RWPE2 (cell line): ENCODE measurements at regions not wholly inside any gene's neighbourhood (a gene's known extent, or its start where the extent isn't known, plus 50 kb on each side); places are given as distances from the start of the nearest gene placed in this dataset.

ENCODE experiments used
- ATAC-seq: fragments of 200-7000 bp; cut with Tn5 transposase; 3 replicates; pipeline ENCODE4 v1.9.1; 2021; ENCODE audit warnings: low read depth
- DNase-seq: peaks from one replicate; pipeline ENCODE4 v3.0.0-alpha.2; 2020; ENCODE audit warnings: low spot score
- H3K27ac ChIP-seq: fragments of 450-650 bp; 2 replicates; pipeline ENCODE4 v1.5.1; 2017; ENCODE audit warnings: mild to moderate bottlenecking; ENCODE audit not compliant: poor library complexity, severe bottlenecking
- H3K27me3 ChIP-seq: fragments of 250-450 bp; sonication (Bioruptor Pico); 2 replicates; pipeline ENCODE4 v1.5.1; 2021; ENCODE audit warnings: mild to moderate bottlenecking, moderate library complexity; ENCODE audit not compliant: insufficient read depth, poor library complexity, severe bottlenecking
- H3K36me3 ChIP-seq: fragments of 250-450 bp; sonication (Bioruptor Pico); 2 replicates; pipeline ENCODE4 v1.5.1; 2020; ENCODE audit warnings: low read depth, mild to moderate bottlenecking, moderate library complexity
- H3K4me1 ChIP-seq: fragments of 250-450 bp; sonication (Bioruptor Pico); 2 replicates; pipeline ENCODE4 v1.5.1; 2021; ENCODE audit warnings: mild to moderate bottlenecking, moderate library complexity; ENCODE audit not compliant: insufficient read depth, poor library complexity, severe bottlenecking
- H3K4me3 ChIP-seq: fragments of 250-450 bp; sonication (Bioruptor Pico); 2 replicates; pipeline ENCODE4 v1.5.1; 2021; ENCODE audit warnings: mild to moderate bottlenecking, moderate library complexity; ENCODE audit not compliant: severe bottlenecking
- H3K9me3 ChIP-seq: fragments of 250-450 bp; sonication (Bioruptor Pico); 2 replicates; pipeline ENCODE4 v1.5.1; 2021; ENCODE audit warnings: mild to moderate bottlenecking, moderate library complexity; ENCODE audit not compliant: severe bottlenecking
- TF ChIP-seq, protein P1 (sequence below): fragments of 450-650 bp; IDR thresholded peaks from one replicate; pipeline ENCODE4 v1.5.1; 2017; ENCODE audit warnings: mild to moderate bottlenecking, moderate library complexity; ENCODE audit not compliant: poor library complexity, severe bottlenecking

DNA sequence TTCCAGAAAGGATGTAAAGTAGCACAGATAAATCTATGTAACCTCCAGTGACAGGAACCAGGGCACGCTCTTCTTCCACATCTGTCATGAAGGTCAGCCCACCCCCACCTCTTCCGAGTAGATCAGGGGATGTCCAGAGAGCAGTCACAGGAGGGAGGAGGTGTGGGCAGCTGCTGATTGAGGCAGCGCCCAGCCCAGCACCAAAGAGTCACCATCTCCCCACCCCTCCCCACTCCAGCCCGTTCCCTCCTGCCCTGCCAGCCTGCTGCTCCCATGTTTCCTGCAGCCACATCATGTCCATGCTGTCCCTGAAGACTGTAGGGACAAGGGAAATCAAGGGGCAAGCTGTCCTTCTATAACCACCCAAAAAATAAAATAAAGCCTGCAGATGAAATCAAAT, 269.8 kb downstream of the BCL11A start:
- DNase-seq (no peak), ATAC-seq (no peak)
- Histone ChIP-seq H3K27me3 (no peaks in the 10 kb centered on the region), H3K9me3 (no peaks in the 10 kb centered on the region), H3K27ac (no peak overlapping the region), H3K4me1 (no peaks in the 10 kb centered on the region), H3K36me3 (no peaks in the 10 kb centered on the region), H3K4me3 (no peak overlapping the region)
- TF ChIP-seq, protein P1, sequence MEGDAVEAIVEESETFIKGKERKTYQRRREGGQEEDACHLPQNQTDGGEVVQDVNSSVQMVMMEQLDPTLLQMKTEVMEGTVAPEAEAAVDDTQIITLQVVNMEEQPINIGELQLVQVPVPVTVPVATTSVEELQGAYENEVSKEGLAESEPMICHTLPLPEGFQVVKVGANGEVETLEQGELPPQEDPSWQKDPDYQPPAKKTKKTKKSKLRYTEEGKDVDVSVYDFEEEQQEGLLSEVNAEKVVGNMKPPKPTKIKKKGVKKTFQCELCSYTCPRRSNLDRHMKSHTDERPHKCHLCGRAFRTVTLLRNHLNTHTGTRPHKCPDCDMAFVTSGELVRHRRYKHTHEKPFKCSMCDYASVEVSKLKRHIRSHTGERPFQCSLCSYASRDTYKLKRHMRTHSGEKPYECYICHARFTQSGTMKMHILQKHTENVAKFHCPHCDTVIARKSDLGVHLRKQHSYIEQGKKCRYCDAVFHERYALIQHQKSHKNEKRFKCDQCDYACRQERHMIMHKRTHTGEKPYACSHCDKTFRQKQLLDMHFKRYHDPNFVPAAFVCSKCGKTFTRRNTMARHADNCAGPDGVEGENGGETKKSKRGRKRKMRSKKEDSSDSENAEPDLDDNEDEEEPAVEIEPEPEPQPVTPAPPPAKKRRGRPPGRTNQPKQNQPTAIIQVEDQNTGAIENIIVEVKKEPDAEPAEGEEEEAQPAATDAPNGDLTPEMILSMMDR = no peak

DNA sequence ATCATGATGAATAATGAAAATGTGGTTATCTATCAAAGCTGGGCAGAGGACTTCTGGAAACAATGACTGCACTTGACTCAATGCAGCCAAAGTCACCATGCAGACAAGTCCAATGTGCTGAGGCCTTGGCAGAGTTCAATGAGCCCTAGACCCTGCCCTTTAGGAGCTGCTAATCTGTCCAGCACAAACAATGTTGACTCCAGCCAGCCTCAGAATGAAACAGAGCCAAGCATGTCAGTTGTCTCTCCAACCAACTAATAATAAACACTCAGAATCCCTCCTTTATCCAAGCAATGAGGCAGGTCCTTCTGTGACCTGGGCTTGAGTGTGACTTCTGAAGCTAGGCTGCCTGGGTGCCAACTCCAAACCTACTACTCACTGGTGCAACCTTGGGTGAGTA, 270.6 kb downstream of the BCL11A start:
- ATAC-seq = no peak
- Histone ChIP-seq H3K4me1 (no peaks in the 10 kb centered on the region), H3K9me3 (no peaks in the 10 kb centered on the region), H3K4me3 (no peak overlapping the region), H3K27ac (no peak overlapping the region), H3K36me3 (no peaks in the 10 kb centered on the region), H3K27me3 (no peaks in the 10 kb centered on the region)
- DNase-seq = no peak
- TF ChIP-seq, protein P1 = no peak

DNA sequence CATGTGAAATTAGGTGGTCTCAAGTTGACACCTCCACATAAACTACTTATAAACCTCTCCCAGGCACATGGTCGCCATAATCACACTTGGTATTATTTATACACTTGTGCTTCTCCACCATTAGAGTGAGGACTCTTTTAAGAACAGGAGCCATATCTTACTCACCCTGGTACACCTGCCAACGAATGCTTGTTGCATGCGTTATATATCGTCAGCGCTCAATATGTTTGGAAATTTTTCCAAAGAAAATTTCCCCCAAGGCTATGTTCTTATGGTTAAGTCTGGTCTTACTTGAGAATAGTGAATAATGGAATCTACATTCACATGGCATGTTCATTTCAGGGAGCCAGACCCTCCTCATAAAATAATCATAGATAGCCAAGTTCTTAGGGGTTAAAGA, 271.7 kb downstream of the BCL11A start:
- no peaks in the 10 kb centered on the region for H3K4me1 ChIP-seq
- DNase-seq (no peak), ATAC-seq (no peak)
- H3K4me3 ChIP-seq = no peak overlapping the region
- no peaks in the 10 kb centered on the region for H3K36me3 ChIP-seq
- no peaks in the 10 kb centered on the region for H3K9me3 ChIP-seq
- no peak overlapping the region for H3K27ac ChIP-seq
- TF ChIP-seq, protein P1 = no peak
- H3K27me3 ChIP-seq = no peaks in the 10 kb centered on the region

DNA sequence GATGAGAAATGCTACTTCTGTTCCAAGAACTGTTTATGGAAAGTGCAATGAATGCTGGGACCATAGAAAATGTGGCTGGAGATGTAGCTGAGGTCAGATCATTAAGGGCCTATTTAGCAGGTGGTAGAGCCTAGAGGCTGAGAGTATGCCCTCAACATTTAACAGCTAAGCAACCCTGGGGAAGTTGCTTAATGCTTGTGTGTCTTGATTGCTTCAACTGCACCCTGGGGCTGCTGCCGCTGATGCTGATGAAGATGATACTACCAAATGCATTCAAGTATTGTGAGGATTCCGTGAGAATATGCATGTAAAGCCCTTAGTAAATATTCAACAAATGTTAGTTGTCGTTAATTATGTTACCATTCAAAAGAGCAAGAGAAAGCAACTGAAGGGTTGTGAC, 273.2 kb downstream of the BCL11A start:
- TF ChIP-seq, protein P1 = no peak

DNA sequence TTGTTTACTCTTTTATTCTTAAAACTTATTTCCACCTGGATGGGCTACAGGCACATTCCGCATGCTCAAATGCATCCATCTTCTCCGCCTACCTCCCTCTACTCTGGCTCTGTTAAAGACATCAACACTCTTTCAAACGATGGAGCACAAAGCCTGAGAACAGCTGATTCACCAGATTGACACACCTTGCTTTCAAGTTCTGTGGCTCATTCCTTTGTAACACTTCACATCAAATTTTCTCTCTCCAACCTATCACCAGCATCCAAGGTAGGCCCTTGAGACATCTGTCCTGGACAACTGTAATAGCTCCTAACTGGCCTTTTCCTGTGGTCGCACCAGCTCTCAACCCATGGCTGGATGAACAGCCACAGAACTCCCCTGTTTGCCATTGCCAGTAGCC, 274.5 kb downstream of the BCL11A start:
- no peak for ATAC-seq
- H3K27ac ChIP-seq = no peak overlapping the region
- H3K4me1 ChIP-seq = no peaks in the 10 kb centered on the region
- H3K4me3 ChIP-seq = no peak overlapping the region
- H3K9me3 ChIP-seq = no peaks in the 10 kb centered on the region
- no peaks in the 10 kb centered on the region for H3K27me3 ChIP-seq
- DNase-seq = no peak
- TF ChIP-seq, protein P1 = no peak
- no peaks in the 10 kb centered on the region for H3K36me3 ChIP-seq

More for the DNA sequence above, 273.2 kb downstream of the BCL11A start:
- H3K36me3 ChIP-seq = no peaks in the 10 kb centered on the region
- no peaks in the 10 kb centered on the region for H3K9me3 ChIP-seq
- DNase-seq = no peak
- H3K27me3 ChIP-seq = no peaks in the 10 kb centered on the region
- H3K27ac ChIP-seq = no peak overlapping the region
- H3K4me1 ChIP-seq = no peaks in the 10 kb centered on the region
- no peak overlapping the region for H3K4me3 ChIP-seq
- no peak for ATAC-seq
